ENCODE measurements at regions not wholly inside any gene's neighbourhood (a gene's known extent, or its start where the extent isn't known, plus 50 kb on each side); places are given as distances from the start of the nearest gene placed in this dataset.

DNA sequence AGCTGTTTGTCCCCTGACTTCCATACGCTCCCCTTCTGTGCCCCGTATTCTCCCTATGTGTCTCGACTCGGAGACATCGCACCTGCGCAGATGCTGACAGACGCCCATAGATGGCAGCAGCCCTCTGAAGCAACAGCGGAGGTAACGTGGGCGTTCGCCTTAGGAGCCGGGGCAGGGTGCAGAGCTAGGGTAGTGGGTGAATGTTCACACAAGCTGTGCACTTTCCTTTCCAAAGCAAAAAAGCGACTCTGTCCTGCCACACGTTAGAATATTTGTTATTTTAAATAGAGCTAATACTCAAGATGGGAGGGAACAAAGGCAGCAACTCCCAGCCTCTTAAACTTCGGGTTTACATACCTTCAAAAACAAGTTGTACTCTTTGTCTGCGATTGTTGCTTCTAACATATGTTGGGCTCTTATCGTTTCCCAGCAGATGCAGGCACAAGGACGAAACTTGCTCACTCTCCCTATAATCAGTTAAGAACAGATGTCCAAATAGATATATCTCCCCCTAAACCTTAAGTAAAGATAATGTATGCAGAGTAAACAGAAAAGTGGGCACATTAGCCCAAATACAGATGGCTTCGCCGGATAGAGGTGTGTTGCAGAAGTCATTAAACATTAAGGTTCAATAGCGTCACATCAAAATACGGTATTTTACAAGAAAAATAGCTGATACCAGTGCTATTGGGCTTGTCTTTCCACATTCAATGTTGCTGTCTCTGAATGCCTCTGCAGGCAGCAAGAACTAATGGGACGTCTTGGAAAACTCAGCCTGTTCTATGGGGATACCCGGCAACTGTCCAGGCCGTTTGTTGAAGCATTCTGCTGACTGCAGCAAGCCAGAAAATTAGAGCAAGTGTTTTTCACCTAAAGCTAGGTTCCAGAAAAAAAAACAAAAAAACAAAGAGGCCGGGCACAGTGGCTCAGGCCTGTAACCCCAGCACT, 340.3 kb upstream of the PRKCQ start (continued):
- TF ChIP-seq MAX (CRISPR knock-in tag; IDR thresholded peaks at IDR 0.05) (no peak; the same call in 1 of the 2 replicates), ZBTB7A (IDR thresholded peaks at IDR 0.05; ENCODE audit: borderline replicate concordance, control insufficient read depth, low read depth, low read length) (0 out of 2 replicates have a peak, but pooled peaks have one; percentile 26), BCL6 (CRISPR knock-in tag; IDR thresholded peaks at IDR 0.05) (no peak), ZKSCAN8 (CRISPR knock-in tag; IDR thresholded peaks at IDR 0.05) (peak; percentile 78), FOXM1 (IDR thresholded peaks at IDR 0.05; ENCODE audit: low read depth) (peak; percentile 96), FOXM1 (CRISPR knock-in tag; IDR thresholded peaks at IDR 0.05; ENCODE audit: low read depth) (no peak), E2F6 (IDR thresholded peaks at IDR 0.05; ENCODE audit: borderline replicate concordance in 1 of 2, extremely low read depth in 1 of 2, insufficient read depth in 1 of 2, insufficient read length in 1 of 2, low read depth in 1 of 2, low read length in 1 of 2, poor library complexity in 1 of 2, severe bottlenecking in 1 of 2) (peak in 1 of 2 experiments; percentile 27), SIRT6 (IDR thresholded peaks at IDR 0.05; ENCODE audit: low read depth, low read length) (no peak), DMBX1 (CRISPR knock-in tag; IDR thresholded peaks at IDR 0.05; ENCODE audit: borderline replicate concordance) (peak; percentile 44; the same call in 1 of the 2 replicates), ZNF699 (CRISPR knock-in tag; IDR thresholded peaks at IDR 0.05; ENCODE audit: insufficient replicate concordance) (no peak), ATF4 (CRISPR knock-in tag; IDR thresholded peaks at IDR 0.05) (peak; percentile 24; the same call in 1 of the 2 replicates), CTBP1 (IDR thresholded peaks at IDR 0.05; ENCODE audit: borderline replicate concordance) (peak; percentile 71; the same call in 1 of the 2 replicates), GATAD2B (IDR thresholded peaks at IDR 0.05; ENCODE audit: borderline replicate concordance) (peak; percentile 83), HMG20A (CRISPR knock-in tag; conservative IDR thresholded peaks at IDR 0.05) (no peak), FUS (optimal IDR thresholded peaks at IDR 0.05; ENCODE audit: low read depth, low read length) (no peak), THAP12 (CRISPR knock-in tag; IDR thresholded peaks at IDR 0.05) (no peak), SETDB1 (IDR thresholded peaks at IDR 0.05; ENCODE audit: low read length) (no peak), CCAR2 (IDR thresholded peaks at IDR 0.05; ENCODE audit: low read depth, low read length) (no peak), ZNF644 (tag; IDR thresholded peaks at IDR 0.05; ENCODE audit: low read depth) (peak; percentile 92)
- TF ChIP-seq, protein P1, sequence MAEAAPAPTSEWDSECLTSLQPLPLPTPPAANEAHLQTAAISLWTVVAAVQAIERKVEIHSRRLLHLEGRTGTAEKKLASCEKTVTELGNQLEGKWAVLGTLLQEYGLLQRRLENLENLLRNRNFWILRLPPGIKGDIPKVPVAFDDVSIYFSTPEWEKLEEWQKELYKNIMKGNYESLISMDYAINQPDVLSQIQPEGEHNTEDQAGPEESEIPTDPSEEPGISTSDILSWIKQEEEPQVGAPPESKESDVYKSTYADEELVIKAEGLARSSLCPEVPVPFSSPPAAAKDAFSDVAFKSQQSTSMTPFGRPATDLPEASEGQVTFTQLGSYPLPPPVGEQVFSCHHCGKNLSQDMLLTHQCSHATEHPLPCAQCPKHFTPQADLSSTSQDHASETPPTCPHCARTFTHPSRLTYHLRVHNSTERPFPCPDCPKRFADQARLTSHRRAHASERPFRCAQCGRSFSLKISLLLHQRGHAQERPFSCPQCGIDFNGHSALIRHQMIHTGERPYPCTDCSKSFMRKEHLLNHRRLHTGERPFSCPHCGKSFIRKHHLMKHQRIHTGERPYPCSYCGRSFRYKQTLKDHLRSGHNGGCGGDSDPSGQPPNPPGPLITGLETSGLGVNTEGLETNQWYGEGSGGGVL (CRISPR knock-in tag; IDR thresholded peaks at IDR 0.05), result no peak
